GM23248 (cell line): ENCODE measurements at regions not wholly inside any gene's neighbourhood (a gene's known extent, or its start where the extent isn't known, plus 50 kb on each side); places are given as distances from the start of the nearest gene placed in this dataset.

Source experiments
- DNase-seq: peaks from one replicate; pipeline ENCODE4 v3.0.0-alpha.2; 2015
- H2AFZ ChIP-seq: fragments of 200-600 bp; sonication (generic); 2 replicates; pipeline ENCODE4 v1.6.1; 2016; ENCODE audit warnings: antibody characterized with exemption
- H3F3A ChIP-seq: fragments of 200-600 bp; sonication (generic); 2 replicates; pipeline ENCODE4 v1.6.1; 2016; ENCODE audit warnings: mild to moderate bottlenecking, antibody characterized with exemption, mixed run types; ENCODE audit not compliant: insufficient read depth
- H3K27ac ChIP-seq: fragments of 200-600 bp; sonication (generic); 2 replicates; pipeline ENCODE4 v1.5.1; 2016; ENCODE audit warnings: mild to moderate bottlenecking
- H3K27me3 ChIP-seq: fragments of 200-600 bp; sonication (generic); replicated peaks from 2 replicates; pipeline ENCODE4 v1.6.1; 2016; ENCODE audit warnings: mild to moderate bottlenecking; ENCODE audit not compliant: insufficient read depth
- H3K36me3 ChIP-seq: fragments of 200-600 bp; sonication (generic); 2 replicates; pipeline ENCODE4 v1.6.1; 2016; ENCODE audit warnings: low read depth, mild to moderate bottlenecking
- H3K4me1 ChIP-seq: fragments of 200-600 bp; sonication (generic); 2 replicates; pipeline ENCODE4 v1.6.1; 2016; ENCODE audit warnings: mild to moderate bottlenecking; ENCODE audit not compliant: insufficient read depth
- H3K4me2 ChIP-seq: fragments of 200-600 bp; sonication (generic); one replicate; pipeline ENCODE4 v1.6.1; 2016; ENCODE audit warnings: mild to moderate bottlenecking; ENCODE audit not compliant: unreplicated experiment
- H3K4me3 ChIP-seq: fragments of 200-600 bp; sonication (generic); 2 replicates; pipeline ENCODE4 v1.5.1; 2016; ENCODE audit warnings: mild to moderate bottlenecking
- H3K79me2 ChIP-seq: fragments of 200-600 bp; sonication (generic); 2 replicates; pipeline ENCODE4 v1.6.1; 2016; ENCODE audit warnings: mild to moderate bottlenecking; ENCODE audit not compliant: insufficient read depth
- H3K9ac ChIP-seq: fragments of 200-600 bp; sonication (generic); 2 replicates; pipeline ENCODE4 v1.6.1; 2016; ENCODE audit warnings: mild to moderate bottlenecking
- H3K9me2 ChIP-seq: fragments of 200-600 bp; sonication (generic); 2 replicates; pipeline ENCODE4 v1.6.1; 2016; ENCODE audit warnings: mixed run types, mild to moderate bottlenecking, moderate library complexity; ENCODE audit not compliant: insufficient read depth
- H3K9me3 ChIP-seq: fragments of 200-600 bp; sonication (generic); one replicate; pipeline ENCODE4 v1.6.1; 2017; ENCODE audit warnings: low read depth
- H4K20me1 ChIP-seq: fragments of 200-600 bp; sonication (generic); 2 replicates; pipeline ENCODE4 v1.6.0; 2016; ENCODE audit not compliant: insufficient read depth
- EZH2 ChIP-seq: fragments of 200-600 bp; sonication (generic); IDR thresholded peaks from 2 replicates; pipeline ENCODE4 v1.6.1; 2018; ENCODE audit warnings: antibody characterized with exemption, mild to moderate bottlenecking; ENCODE audit not compliant: insufficient read depth, poor library complexity, severe bottlenecking
- EZH2phosphoT487 ChIP-seq: fragments of 200-600 bp; sonication (generic); IDR thresholded peaks from 2 replicates; pipeline ENCODE4 v1.6.1; 2018; ENCODE audit warnings: antibody characterized with exemption, moderate library complexity, mild to moderate bottlenecking, low read depth; ENCODE audit not compliant: insufficient read depth
- WGBS, 2 experiments: methylation state at CpG; one replicate each; pipeline ENCODE4 v1.1.6; 2015 to 2017; ENCODE audit warnings: low lambda C conversion rate in 2 of 2, low coverage in 1 of 2; ENCODE audit errors: missing lambda C conversion rate in 2 of 2; 5-methylcytosine and 5-hydroxymethylcytosine counted together
- in situ Hi-C: fragments of 300-500 bp; cut with MboI; formaldehyde crosslinking; loops from 2 replicates; pipeline ENCODE4 v1.15.0; 2020

GRCh38 chr1:22320587-22321344 lies 130.9 kb upstream of the ZBTB40 start:
- no peaks in the 10 kb centered on the region for H3F3A ChIP-seq
- no peaks in the 10 kb centered on the region for H4K20me1 ChIP-seq
- WGBS, 2 experiments = 41 to 42% methylated on average over 9 of the region's 9 CpGs
- H3K79me2 ChIP-seq = no peaks in the 10 kb centered on the region
- H3K4me2 ChIP-seq = no peak overlapping the region
- H3K4me1 ChIP-seq = no peaks in the 10 kb centered on the region
- TF ChIP-seq EZH2phosphoT487 (no peak), EZH2 (no peak)
- no peak overlapping the region for H3K27ac ChIP-seq
- no peaks in the 10 kb centered on the region for H3K36me3 ChIP-seq
- no peaks in the 10 kb centered on the region for H3K9me3 ChIP-seq
- no peak overlapping the region for H2AFZ ChIP-seq
- H3K9ac ChIP-seq = no peak overlapping the region
- DNase-seq = no peak
- in situ Hi-C loops = no loop called here
- no peak overlapping the region for H3K4me3 ChIP-seq
- peaks cover 28% of the 10 kb centered on the region for H3K27me3 ChIP-seq
- no peaks in the 10 kb centered on the region for H3K9me2 ChIP-seq

GRCh38 chr1:22321917-22322316 lies 129.7 kb upstream of the ZBTB40 start:
- Histone ChIP-seq H3K4me1 (no peaks in the 10 kb centered on the region), H4K20me1 (no peaks in the 10 kb centered on the region), H3K4me3 (no peak overlapping the region), H3K27me3 (peaks cover 28% of the 10 kb centered on the region), H3K9me2 (no peaks in the 10 kb centered on the region), H3K27ac (no peak overlapping the region), H3F3A (no peaks in the 10 kb centered on the region), H3K4me2 (no peak overlapping the region), H3K9me3 (no peaks in the 10 kb centered on the region), H2AFZ (no peak overlapping the region), H3K9ac (no peak overlapping the region), H3K36me3 (no peaks in the 10 kb centered on the region), H3K79me2 (no peaks in the 10 kb centered on the region)
- WGBS, 2 experiments = 53 to 63% methylated on average over 4 of the region's 4 CpGs
- TF ChIP-seq EZH2 (no peak), EZH2phosphoT487 (no peak)
- in situ Hi-C loops = no loop called here
- no peak for DNase-seq

- Histone ChIP-seq H3K27ac (no peak overlapping the region), H3K4me1 (no peaks in the 10 kb centered on the region), H4K20me1 (no peaks in the 10 kb centered on the region), H3F3A (no peaks in the 10 kb centered on the region), H3K9ac (no peak overlapping the region), H3K4me2 (no peak overlapping the region), H3K79me2 (no peaks in the 10 kb centered on the region), H3K36me3 (no peaks in the 10 kb centered on the region), H3K4me3 (no peak overlapping the region), H2AFZ (no peak overlapping the region), H3K27me3 (peaks cover 25% of the 10 kb centered on the region), H3K9me2 (no peaks in the 10 kb centered on the region), H3K9me3 (no peaks in the 10 kb centered on the region)
- DNase-seq = no peak
- in situ Hi-C loops = no loop called here
- 75% methylated on average over 17 of the region's 17 CpGs for WGBS, 2 experiments
- TF ChIP-seq EZH2 (no peak), EZH2phosphoT487 (no peak)
Observed at GRCh38 chr1:22323141-22323845, 128.4 kb upstream of the ZBTB40 start.

GRCh38 chr1:22323846-22324504 lies 127.7 kb upstream of the ZBTB40 start:
- 52 to 63% methylated on average over 11 of the region's 11 CpGs for WGBS, 2 experiments
- H3K27me3 ChIP-seq = peaks cover 20% of the 10 kb centered on the region
- no peaks in the 10 kb centered on the region for H3K79me2 ChIP-seq
- H3F3A ChIP-seq = no peaks in the 10 kb centered on the region
- no peaks in the 10 kb centered on the region for H3K4me1 ChIP-seq
- no peaks in the 10 kb centered on the region for H3K9me2 ChIP-seq
- no peak overlapping the region for H3K9ac ChIP-seq
- no peaks in the 10 kb centered on the region for H4K20me1 ChIP-seq
- no peak overlapping the region for H3K4me2 ChIP-seq
- no peaks in the 10 kb centered on the region for H3K9me3 ChIP-seq
- no peak overlapping the region for H3K27ac ChIP-seq
- H2AFZ ChIP-seq = no peak overlapping the region
- no peak for TF ChIP-seq EZH2
- no peak for TF ChIP-seq EZH2phosphoT487
- H3K36me3 ChIP-seq = no peaks in the 10 kb centered on the region
- in situ Hi-C loops = no loop called here
- H3K4me3 ChIP-seq = no peak overlapping the region
- no peak for DNase-seq
